ENCODE measurements at regions not wholly inside any gene's neighbourhood (a gene's known extent, or its start where the extent isn't known, plus 50 kb on each side); places are given as distances from the start of the nearest gene placed in this dataset.
"Not testable (repeated sequence)": the region's sequence is repeated elsewhere in the genome, so short reads cannot be mapped to it uniquely, and the experiment has no call there.

DNA sequence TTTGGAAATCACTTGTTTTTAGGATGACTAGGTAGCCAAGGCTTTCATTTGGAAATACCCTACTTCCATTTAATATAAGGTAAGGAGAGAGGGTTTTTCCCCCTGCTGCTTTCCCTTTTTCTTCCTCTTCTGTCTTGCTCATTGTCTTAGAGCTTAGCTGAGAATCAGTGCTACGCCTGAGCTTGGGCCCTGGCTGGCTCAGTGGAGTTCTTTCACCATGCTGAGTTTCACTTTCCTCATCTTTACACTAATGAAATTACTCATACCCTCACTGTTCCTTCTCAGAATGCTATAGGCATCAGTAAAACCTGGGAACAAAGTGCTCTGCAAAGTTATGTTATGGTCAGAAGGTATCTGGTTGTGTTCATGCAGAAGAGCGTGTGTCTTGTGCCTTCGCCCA lies 112.3 kb upstream of the IKBKE start:
- in situ Hi-C loops (cut with MboI; ENCODE audit: low pct_unique_long_range_greater_than_20kb in 2 of 9, low sequenced_read_pairs in 9 of 9, unreplicated experiment in 9 of 9); H3K27ac ChIP-seq; ATAC-seq (replicated peaks in 6 of 8); H3K4me1 ChIP-seq (replicated peaks in 1 of 2); H3K4me3 ChIP-seq: not testable (repeated sequence)
- no CpG with 5 or more reads among the region's 3 CpGs for WGBS, 10 experiments

DNA sequence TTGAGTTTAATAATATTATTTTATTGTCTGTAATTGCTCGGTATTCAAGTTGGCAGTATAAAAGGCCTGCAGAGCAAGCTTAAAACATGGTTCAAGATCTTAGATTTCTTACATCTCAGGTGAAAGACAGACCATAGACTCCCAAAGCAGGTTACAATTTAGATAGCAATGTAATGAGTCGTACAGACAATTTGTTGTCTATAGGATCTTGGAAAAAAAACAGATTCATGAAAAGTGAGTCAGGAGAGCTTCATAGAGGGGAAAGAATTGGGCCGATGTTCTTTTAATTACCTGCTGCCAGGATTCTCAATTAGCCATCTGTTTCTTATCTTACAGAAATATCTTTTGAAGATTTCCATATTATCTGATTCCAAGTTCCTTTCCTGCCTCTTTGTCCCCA lies 111.5 kb upstream of the IKBKE start:
- H3K4me1 ChIP-seq (replicated peaks in 1 of 2); ATAC-seq (replicated peaks in 6 of 8); in situ Hi-C loops (cut with MboI; ENCODE audit: low pct_unique_long_range_greater_than_20kb in 2 of 9, low sequenced_read_pairs in 9 of 9, unreplicated experiment in 9 of 9); H3K4me3 ChIP-seq; H3K27ac ChIP-seq: not testable (repeated sequence)
- WGBS, 10 experiments = no CpG with 5 or more reads among the region's 3 CpGs

DNA sequence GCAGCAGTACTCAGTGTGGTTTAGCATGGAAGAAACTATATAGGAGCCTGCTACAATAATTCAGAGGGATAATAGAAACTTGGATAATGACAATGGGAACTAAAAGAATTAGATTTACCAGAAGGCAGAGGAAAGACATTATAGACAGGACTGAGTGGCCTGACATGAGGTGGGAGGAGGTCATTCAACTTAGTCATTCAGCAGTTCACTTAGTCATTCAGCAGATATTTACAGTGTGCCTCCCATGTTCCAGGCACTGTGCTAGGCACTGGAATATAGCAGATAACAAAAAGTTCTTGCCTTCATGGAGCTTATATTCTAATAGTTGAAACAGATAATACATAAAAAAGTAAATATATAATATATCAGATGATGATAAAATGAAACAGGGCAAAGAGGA lies 110.9 kb upstream of the IKBKE start:
- H3K27ac ChIP-seq; H3K4me1 ChIP-seq (replicated peaks in 1 of 2); H3K4me3 ChIP-seq; in situ Hi-C loops (cut with MboI; ENCODE audit: low pct_unique_long_range_greater_than_20kb in 2 of 9, low sequenced_read_pairs in 9 of 9, unreplicated experiment in 9 of 9): not testable (repeated sequence)
- ATAC-seq (replicated peaks in 6 of 8) = peak in 2 of 8 experiments; percentile 30 to 57

DNA sequence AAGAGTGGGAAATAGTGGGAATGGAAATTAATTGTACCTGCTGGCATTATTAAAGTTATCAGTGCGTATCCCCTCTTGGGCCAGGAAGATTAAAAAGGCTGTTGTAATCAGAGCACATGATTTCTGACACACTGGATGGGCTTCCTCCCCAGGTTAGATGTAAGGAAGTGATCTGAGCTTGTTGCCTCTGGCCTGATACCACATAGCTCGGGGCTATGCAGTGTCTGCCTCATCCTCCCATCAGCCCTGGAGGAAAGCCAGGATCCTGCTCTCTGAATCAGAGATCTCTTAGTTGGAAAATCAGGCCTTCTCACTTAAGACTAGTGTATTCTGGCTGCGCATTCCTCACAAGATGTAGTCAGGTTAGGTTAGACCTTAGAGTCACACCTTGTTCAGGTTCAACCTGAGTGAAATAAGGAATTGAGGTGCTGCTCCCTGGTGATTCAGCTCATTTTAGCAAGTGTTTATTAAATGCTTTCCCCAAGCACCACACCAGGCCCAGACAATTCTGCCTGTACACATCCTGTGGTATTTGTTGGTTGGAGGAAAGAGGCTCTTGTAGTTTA lies 108.2 kb upstream of the IKBKE start:
- H3K27ac ChIP-seq; H3K4me1 ChIP-seq (replicated peaks in 1 of 2); in situ Hi-C loops (cut with MboI; ENCODE audit: low pct_unique_long_range_greater_than_20kb in 2 of 9, low sequenced_read_pairs in 9 of 9, unreplicated experiment in 9 of 9); H3K4me3 ChIP-seq: not testable (repeated sequence)
- WGBS, 10 experiments = no CpG with 5 or more reads among the region's 3 CpGs
- peak in 4 of 8 experiments; percentile 36 to 90 (median 71) for ATAC-seq (replicated peaks in 6 of 8)

DNA sequence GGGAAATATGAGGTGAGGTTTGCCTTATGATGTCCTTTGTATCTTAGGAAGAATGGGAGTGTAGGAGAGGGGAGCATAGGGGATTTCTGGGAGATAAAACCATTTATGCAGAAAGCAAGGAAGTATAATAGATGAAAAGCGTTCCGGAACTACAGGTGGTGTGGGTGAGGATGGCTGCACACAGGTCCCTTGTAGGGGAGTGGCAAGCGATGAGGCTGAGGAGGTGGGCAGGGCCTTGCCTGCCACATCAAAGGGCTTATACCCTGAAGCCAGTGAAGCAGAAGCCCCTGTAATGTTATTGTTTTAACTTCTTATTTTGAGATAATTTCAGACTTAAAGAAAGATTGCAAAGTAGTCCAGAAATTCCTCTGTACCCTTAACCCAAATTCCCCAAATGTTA lies 107.3 kb upstream of the IKBKE start:
- H3K27ac ChIP-seq; H3K4me1 ChIP-seq (replicated peaks in 1 of 2); in situ Hi-C loops (cut with MboI; ENCODE audit: low pct_unique_long_range_greater_than_20kb in 2 of 9, low sequenced_read_pairs in 9 of 9, unreplicated experiment in 9 of 9); ATAC-seq (replicated peaks in 6 of 8); H3K4me3 ChIP-seq: not testable (repeated sequence)
- WGBS, 10 experiments = no CpG with 5 or more reads among the region's 3 CpGs

DNA sequence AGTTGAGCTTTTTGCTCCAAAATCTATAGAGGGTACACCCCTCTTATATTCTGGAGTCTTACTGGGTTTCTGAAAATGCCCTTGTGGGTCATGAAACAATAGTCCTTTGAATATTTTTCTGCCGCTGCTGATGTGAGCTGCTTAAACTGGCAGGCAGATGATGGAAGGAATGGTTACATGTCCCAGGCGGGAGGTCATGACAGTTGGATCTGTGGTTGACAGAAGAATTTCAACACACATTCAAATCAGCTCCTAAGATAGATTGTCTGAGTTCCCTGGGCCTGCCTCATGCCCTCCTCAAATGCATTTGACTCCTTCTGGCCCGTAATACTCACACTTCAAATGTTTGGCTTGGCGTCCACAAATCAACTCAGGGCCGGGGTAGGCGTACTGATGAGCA lies 105.0 kb upstream of the IKBKE start:
- H3K4me3 ChIP-seq; H3K4me1 ChIP-seq (replicated peaks in 1 of 2); ATAC-seq (replicated peaks in 6 of 8); in situ Hi-C loops (cut with MboI; ENCODE audit: low pct_unique_long_range_greater_than_20kb in 2 of 9, low sequenced_read_pairs in 9 of 9, unreplicated experiment in 9 of 9); H3K27ac ChIP-seq: not testable (repeated sequence)
- no CpG with 5 or more reads among the region's 6 CpGs for WGBS, 10 experiments

DNA sequence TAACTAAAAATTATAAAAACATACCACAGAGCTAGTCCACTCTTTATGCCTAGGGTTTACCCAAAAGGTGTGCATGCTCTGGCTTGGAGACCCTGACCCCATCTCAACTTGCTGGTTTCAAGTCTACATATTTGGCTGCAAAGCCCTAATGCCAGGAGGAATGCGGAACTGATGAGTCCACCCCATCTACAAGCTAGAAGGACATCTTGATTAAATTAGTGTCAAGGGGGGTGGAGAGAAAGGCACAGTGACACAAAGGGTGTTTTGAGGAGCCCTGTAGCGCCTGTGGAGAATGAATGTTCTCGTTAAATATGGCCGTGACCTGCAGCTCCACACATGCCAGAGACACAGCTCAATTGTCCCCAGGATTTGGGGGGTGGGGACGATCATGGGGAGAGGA lies 104.1 kb upstream of the IKBKE start:
- H3K27ac ChIP-seq; in situ Hi-C loops (cut with MboI; ENCODE audit: low pct_unique_long_range_greater_than_20kb in 2 of 9, low sequenced_read_pairs in 9 of 9, unreplicated experiment in 9 of 9); H3K4me3 ChIP-seq; H3K4me1 ChIP-seq (replicated peaks in 1 of 2): not testable (repeated sequence)
- WGBS, 10 experiments = 100% methylated on average over 1 of the region's 5 CpGs; no CpG with 5 or more reads in 9 of the 10 experiments
- ATAC-seq (replicated peaks in 6 of 8) = peak in 2 of 8 experiments; percentile 55 to 65

DNA sequence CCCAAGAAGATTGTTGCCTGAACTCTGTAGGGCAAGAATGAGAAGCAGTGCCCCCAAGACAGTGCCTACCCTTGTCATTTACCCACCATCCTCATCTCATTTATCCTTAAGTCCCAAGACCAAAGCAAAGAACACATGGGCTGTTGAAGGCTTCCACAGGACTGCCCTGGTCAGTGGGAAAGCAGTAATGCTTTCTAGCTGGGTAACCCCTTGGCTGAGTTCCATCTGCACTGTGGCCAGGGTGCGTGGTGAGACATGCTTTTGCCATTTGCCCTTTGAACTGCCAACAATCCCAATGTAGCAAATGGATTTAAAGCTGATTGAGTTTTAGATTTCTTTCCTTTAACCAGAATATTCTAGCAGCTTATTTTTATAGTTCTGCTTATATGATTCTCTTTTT lies 103.5 kb upstream of the IKBKE start:
- ATAC-seq (replicated peaks in 6 of 8); H3K4me3 ChIP-seq; in situ Hi-C loops (cut with MboI; ENCODE audit: low pct_unique_long_range_greater_than_20kb in 2 of 9, low sequenced_read_pairs in 9 of 9, unreplicated experiment in 9 of 9); H3K4me1 ChIP-seq (replicated peaks in 1 of 2); H3K27ac ChIP-seq: not testable (repeated sequence)
- no CpG with 5 or more reads among the region's 1 CpG for WGBS, 10 experiments

DNA sequence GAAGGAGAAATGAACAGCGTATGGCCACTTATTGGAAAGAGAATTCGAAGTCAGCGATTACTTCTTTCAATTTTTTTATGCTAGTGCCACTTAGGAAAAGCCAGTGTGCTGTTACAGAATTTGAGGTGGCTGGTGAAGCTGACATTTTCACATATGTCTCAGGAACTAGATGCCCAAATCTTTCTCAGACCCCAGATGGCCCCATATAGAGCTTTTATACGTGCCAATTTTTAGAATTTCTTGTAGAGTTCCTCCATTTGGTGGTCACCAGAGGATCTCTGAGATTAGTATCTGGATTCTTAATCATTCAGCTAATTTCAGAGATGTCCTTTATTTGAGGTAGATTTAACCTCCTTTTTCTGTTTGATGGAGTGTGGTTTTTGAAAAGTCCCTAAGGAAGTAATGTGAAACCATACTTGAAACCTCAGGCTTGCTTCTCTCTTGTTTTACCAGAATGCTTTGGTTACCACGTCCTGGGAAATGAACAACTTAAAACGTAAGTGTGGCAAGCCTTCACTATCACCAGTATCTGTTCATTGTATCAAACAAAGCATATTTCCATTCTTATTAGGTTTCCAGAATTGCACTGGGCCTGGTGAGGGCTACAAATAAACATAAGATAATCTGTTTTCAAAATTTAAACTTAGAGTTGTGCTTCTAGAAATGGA lies 102.2 kb upstream of the IKBKE start:
- H3K27ac ChIP-seq; ATAC-seq (replicated peaks in 6 of 8); H3K4me3 ChIP-seq; in situ Hi-C loops (cut with MboI; ENCODE audit: low pct_unique_long_range_greater_than_20kb in 2 of 9, low sequenced_read_pairs in 9 of 9, unreplicated experiment in 9 of 9); H3K4me1 ChIP-seq (replicated peaks in 1 of 2): not testable (repeated sequence)
- WGBS, 10 experiments = no CpG with 5 or more reads among the region's 6 CpGs

DNA sequence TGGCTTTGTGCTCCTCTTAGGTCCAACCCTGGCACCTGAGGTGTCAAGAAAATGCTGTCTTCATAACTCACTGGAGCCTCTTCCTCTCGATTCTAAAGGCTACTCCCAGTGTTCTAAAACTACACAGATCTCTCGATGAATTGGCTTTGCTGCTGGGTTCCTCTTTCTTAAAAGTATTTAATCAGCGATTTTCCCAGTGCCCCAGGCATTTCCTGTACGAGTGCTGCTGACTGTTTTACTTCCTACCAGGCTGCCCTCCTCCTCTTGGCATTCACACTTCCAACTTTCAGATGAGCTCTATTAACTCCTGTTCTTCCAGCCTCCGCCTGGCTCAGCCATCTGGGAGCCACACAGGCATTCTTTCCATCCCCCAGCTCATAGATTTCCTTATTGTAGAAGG lies 95.6 kb upstream of the IKBKE start:
- H3K4me1 ChIP-seq (replicated peaks in 1 of 2); in situ Hi-C loops (cut with MboI; ENCODE audit: low pct_unique_long_range_greater_than_20kb in 2 of 9, low sequenced_read_pairs in 9 of 9, unreplicated experiment in 9 of 9); H3K4me3 ChIP-seq; H3K27ac ChIP-seq: not testable (repeated sequence)
- WGBS, 10 experiments = no CpG with 5 or more reads among the region's 5 CpGs
- peak in 3 of 8 experiments; percentile 39 to 59 (median 53) for ATAC-seq (replicated peaks in 6 of 8)

DNA sequence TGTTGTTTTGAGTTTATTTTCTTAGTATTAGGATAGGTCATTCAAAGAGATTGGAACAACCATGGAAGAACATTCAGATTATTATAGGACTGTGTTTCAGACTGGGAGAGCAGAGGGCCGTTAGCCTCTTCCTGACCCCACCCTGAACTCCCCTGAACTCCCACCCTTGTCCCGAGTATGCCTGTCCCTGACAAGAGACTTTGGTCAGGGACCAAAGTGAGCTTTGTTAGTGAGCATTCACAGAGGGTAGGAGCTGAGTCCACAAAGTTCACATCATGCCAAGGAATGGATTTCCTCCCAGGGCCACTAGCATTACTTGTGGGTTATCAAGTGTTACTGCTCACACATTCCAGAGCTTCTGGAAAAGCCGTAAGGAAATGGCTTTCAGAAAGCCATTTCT lies 94.7 kb upstream of the IKBKE start:
- H3K4me1 ChIP-seq (replicated peaks in 1 of 2); in situ Hi-C loops (cut with MboI; ENCODE audit: low pct_unique_long_range_greater_than_20kb in 2 of 9, low sequenced_read_pairs in 9 of 9, unreplicated experiment in 9 of 9); H3K27ac ChIP-seq; H3K4me3 ChIP-seq; ATAC-seq (replicated peaks in 6 of 8): not testable (repeated sequence)
- no CpG with 5 or more reads among the region's 3 CpGs for WGBS, 10 experiments

DNA sequence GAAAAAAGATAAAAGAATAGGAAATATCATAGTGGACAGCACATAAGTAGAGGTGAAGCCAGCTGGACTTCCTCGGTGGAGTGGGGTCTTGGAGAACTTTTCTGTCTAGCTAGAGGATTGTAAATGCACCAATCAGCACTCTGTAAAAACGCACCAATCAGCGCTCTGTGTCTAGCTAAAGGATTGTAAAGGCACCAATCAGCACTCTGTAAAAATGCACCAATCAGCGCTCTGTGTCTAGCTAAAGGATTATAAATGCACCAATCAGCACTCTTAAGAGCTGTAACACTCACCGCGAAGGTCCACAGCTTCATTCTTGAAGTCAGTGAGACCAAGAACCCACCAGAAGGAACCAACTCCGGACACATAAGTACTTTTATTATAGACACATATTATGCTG lies 91.8 kb upstream of the IKBKE start:
- WGBS, 10 experiments = 93 to 100% (median 100%) methylated on average over 1 to 5 of the region's 7 CpGs; no CpG with 5 or more reads in 4 of the 10 experiments
- H3K4me1 ChIP-seq (replicated peaks in 1 of 2); in situ Hi-C loops (cut with MboI; ENCODE audit: low pct_unique_long_range_greater_than_20kb in 2 of 9, low sequenced_read_pairs in 9 of 9, unreplicated experiment in 9 of 9); H3K4me3 ChIP-seq; ATAC-seq (replicated peaks in 6 of 8); H3K27ac ChIP-seq: not testable (repeated sequence)

DNA sequence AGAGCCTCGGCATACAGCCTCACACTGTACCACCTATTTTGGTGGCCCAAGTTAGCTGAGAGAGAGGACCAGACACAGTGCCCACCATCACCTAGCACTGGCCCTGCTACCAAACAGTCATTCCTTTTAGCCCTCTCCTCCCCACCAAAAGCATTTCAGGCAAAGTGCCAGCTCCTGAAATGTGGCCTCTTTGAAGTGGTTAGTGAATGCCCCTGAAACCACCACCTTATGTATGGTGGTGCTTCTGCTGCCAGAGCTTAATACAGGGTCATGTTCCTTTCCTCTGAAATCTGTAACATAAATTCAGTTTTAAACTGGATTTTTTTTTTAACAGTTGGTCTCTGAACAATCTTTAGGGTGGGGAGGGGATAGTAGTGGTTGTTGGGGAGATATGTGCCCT lies 91.0 kb upstream of the IKBKE start:
- no CpG with 5 or more reads among the region's 1 CpG for WGBS, 10 experiments
- H3K4me3 ChIP-seq; H3K27ac ChIP-seq; in situ Hi-C loops (cut with MboI; ENCODE audit: low pct_unique_long_range_greater_than_20kb in 2 of 9, low sequenced_read_pairs in 9 of 9, unreplicated experiment in 9 of 9); H3K4me1 ChIP-seq (replicated peaks in 1 of 2); ATAC-seq (replicated peaks in 6 of 8): not testable (repeated sequence)

DNA sequence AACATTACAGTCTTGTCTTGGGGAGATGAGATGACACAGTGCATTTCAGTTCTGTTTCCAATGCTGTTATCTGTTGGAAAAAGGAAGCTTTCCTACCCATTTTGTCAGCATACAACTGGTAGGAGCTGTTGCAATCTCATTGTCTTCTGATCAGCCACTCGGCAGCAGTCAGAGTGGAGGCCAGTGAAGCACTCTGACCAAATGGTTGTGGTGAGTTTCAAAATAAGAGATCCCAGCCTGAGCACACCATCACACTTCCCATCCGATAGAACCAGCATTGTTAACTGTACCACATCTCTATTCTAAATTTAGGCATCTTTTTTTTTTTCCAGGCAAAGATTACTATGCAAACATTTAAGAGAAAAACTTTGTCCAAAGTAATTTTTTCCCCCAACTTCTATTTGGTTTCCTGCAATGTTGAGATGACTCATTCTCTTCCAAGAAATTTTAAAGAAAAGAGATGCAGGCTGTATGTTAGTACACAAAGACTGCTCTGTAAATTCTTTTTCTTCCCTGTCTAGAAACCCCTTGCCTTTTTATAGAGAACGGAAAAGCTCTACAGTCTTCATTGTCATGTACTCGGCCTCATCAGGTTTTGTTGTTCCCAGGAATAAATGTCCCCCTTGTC lies 90.0 kb upstream of the IKBKE start:
- no CpG with 5 or more reads among the region's 4 CpGs for WGBS, 10 experiments
- H3K4me3 ChIP-seq; H3K4me1 ChIP-seq (replicated peaks in 1 of 2); H3K27ac ChIP-seq; in situ Hi-C loops (cut with MboI; ENCODE audit: low pct_unique_long_range_greater_than_20kb in 2 of 9, low sequenced_read_pairs in 9 of 9, unreplicated experiment in 9 of 9): not testable (repeated sequence)
- ATAC-seq (replicated peaks in 6 of 8) = peak; percentile 2 to 72 (median 53)

Measured in motor neuron (in vitro differentiated cells).